NAMALWA (cell line): ENCODE measurements at regions not wholly inside any gene's neighbourhood (a gene's known extent, or its start where the extent isn't known, plus 50 kb on each side); places are given as distances from the start of the nearest gene placed in this dataset.
"Not testable (repeated sequence)": the region's sequence is repeated elsewhere in the genome, so short reads cannot be mapped to it uniquely, and the experiment has no call there.

Source experiments
- DNase-seq: peaks from one replicate; pipeline ENCODE4 v3.0.0-alpha.2; 2015; ENCODE audit warnings: low spot score

DNA sequence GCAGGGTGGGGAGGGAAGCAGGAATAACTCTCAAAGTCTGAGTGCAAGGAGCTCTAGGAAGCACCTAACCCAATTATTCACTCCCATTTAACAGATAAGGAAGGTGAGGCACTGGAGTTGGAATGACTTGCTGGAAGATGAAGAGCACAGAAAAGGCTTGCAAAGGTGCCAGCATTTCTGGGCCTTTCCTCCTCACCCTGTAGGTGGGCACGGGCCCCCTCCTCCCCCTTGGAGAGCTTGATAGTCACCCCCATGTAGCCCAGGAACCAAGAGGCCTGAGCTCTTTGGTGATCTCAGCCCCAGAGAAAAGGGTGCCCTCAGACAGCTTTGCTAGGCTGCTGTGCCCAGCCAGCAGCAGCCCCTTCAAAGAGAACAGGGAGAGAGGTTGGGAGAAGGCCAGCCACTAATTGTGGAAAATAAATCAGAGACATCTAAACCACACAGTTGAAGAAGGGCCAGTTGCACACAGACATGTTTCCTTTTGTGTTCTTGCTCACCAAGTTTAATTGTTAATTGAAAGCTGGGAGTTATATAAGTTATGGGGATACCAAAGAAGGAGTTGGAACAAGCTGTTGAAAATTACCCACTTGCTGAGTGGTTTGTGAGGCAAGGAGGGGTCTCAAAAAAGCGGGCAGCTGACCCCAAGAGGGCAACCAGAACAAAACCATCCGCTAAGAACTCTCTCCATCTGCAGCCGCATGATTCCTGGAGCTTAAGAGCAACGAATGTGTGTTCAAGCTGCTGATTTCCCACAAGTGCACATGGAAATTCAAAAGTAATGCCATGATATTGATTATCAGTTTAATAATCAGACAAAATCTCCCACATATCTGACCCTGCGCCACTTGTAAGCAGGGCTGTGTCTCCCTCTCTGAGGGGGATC, 77.0 kb downstream of the MRPL14 start:
- no peak for DNase-seq

DNA sequence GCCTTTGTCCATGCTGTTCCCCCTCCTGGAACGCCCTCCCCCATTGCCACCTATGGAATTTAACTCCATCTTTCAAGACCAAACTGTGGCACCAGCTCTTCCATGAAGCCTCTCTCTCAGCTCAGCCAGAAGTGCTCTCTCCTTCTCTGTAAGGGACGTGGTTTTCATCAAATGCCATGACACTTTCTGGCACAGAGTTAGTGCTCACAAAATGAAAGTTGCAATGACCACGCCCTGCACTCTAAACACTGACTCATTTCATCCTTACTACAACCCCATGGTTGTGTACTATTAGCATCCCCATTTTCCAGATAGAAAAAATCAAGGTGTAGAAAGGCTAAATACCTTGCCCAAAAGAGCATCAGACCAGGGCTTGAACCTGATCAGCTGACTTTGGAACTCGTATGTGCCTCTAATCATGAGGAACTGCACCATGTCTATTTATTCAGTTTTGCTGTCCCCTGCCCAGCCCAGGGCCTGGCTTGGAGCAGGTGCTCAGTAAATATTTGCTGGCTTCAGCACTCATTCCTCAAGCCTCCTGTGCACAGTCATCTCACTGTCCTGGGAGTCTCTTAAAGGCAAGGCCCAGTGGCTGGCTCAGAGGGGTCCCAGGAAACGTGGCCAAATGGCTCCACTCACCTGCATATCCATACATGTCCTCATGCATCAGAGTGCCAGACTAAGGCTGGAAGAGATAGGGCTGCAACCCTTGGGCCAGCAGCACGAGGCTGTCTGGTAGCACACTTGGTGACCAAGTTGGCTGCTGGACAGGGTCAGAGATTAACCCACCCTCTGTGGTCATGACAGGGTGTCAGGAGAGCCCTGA, 77.9 kb downstream of the MRPL14 start:
- DNase-seq = no peak

DNA sequence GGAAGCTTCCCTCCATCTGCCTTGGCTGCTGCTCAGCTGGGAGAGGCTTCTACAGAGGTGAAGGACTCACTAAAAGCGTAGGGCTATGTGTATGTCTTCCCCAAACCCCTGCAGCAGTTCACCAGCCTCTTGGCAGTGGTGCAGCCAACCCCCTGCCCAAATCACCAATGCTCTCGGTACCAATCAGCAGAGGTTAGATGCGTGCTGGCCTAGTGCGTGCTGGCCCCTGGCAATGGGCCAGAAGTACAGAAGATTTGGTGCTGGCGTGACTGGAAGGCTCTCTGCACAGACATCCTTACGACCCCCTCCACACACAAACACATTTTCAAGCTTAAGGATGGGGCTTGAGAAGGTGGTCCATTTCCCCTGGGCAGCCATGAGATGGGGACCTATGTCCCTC, 79.0 kb downstream of the MRPL14 start:
- no peak for DNase-seq

DNA sequence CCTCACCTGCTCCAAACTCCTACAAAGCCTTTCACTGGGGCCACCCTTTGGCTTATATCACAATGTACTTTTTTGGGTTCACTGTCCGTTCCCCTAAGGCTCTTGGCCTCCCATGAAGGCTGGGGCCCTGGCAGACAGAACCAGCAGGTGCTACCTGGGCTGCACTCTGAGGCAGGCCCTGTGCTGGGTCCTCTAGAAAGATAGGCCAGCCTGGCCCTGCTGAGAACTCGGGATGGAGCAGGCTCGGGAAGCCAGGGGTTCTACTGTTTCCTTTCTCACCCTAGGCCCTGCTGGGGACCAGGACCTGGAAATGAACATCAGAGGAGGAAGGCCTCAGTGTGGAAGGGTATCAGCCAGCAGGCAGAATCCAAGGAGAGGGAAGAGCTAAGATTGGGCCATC, 79.5 kb downstream of the MRPL14 start:
- no peak for DNase-seq

DNA sequence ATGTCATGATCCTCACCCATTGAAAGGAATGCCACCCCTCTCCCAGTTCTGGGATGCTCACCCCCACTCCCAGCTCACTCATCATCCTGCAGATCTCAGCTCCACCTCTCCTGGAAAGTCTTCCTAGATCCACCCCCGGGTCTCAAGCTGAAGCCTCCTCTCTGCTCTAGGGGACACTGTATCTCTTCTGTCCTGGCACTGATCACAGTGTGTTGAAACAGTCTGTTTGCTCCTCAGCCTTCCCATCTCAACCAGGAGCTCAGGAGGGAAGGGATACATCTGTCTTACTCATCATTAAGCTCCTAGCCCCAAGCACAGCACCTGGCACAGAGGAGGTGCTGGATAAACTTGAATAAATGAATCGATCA, 80.1 kb downstream of the MRPL14 start:
- DNase-seq = no peak

DNA sequence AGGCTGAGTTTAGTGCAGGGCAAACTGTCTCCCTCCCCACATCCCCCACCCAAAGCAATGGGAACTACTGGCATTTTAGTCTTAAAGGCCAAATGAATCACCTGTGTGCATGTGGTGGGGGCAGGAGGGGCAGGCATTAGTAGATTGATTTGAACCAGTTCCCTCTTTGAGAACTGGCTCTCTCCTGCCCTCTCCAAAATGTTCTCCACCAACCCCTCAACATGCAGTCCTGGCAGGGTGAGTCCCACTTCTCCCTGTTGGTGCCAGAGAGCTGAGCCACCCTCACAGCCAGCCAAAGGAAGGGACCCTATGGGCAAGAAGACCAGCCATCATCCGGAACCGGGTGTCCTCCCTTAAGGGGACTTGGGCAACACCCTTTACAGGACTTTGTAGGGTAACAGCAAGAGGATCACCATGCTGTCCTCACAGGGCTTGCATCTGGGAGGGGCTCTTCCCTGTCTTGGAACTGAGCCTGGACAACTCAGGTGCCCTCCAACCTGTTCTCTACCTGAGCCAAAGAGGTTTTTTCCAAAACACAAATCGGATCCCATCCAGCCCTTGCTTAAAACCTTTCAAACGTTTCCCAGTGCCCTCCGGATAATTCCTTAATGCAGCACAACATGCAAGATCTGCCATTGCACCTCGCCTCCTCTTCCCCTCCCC, 80.6 kb downstream of the MRPL14 start:
- no peak for DNase-seq

DNA sequence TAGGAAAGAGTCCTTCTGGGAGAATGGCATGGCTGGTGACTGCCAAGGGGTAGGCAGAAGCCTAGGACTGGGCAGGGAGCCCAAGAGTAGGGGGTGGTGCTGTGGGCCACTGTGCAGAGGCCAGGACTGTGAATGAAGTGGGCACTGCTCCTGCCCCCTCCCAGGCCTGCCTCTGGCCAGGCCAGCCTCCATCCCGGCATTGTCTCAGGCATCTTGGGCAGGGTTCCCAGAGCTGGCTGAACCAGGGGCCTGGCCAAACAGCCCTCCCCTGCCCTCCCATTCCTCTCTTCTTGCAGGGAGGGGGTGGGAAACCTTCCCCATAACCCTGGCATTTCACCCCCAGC, 81.6 kb downstream of the MRPL14 start:
- no peak for DNase-seq

DNA sequence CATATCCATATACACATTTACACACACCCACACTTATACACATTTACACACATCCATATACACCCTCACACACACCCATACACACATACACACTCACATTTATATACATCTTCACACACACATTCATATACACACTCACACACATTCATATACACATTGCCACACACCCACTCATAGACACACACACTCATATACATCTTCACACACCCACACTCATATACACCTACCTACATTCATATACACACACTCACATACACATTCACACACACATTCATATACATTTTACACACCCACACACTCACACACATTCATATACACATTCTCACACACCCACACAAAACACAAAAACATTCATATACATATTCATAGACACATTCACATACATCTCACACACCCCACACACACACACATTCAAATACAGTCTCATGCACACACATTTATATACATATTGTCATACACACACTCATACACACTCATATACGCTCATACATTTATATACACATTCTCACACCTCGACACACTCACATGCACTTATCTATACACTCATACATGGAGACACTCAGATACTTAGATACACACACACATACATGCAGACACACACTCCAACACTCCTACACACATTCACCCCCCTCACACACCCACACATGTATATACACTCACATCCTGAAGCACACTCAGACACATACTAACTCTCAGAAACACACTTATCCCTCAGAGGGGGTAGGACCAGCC, 82.1 kb downstream of the MRPL14 start:
- no peak for DNase-seq

DNA sequence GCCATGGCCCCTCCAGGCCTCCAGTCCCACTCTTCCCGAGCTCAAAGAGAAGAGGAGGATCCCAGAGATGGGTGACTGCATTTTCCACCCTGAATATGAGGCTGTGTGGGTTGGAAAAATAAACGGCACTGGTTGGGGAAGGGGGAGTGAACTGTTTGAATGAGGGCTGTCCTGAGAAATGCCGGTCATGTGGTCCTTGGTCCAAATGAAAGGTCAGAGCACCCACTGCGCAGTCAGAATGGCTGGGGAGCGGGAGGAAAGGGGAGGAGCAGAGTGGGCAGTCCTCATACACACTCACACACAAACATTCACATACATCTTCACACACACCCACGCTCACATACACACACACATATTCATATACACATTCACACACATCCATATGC, 83.1 kb downstream of the MRPL14 start:
- no peak for DNase-seq

DNA sequence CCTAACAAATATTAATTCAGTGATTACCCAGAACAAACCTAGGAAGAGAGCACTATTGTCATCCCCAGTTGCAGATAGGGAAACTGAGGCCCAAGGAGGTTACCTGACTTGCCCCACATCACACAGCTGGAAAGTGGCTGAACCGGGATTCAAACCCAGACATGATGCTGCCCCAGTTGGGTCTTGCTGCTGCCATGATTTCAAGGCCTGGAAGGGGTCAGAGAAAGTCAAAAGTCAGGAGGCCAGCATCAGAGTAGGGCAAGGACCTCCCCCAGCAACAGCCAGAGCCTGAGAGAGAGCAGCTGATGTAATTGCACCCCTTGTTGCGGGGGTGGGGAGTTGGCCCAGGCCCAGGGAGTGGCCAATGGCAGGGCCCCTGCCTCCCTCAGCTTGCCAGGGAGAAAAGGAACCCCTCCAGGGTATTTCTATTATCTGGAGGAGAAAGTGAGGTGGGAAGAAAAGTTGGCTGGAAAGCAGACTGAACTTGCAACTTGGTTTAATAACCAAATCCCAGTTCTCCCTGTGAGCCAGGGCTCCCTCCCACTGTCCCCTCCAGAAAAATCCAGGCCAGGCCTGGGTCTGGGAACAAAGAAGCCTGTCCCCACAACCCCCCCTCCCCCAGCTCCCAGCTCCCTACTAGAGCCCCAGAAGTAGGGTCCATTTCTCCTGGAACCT, 83.6 kb downstream of the MRPL14 start:
- no peak for DNase-seq

DNA sequence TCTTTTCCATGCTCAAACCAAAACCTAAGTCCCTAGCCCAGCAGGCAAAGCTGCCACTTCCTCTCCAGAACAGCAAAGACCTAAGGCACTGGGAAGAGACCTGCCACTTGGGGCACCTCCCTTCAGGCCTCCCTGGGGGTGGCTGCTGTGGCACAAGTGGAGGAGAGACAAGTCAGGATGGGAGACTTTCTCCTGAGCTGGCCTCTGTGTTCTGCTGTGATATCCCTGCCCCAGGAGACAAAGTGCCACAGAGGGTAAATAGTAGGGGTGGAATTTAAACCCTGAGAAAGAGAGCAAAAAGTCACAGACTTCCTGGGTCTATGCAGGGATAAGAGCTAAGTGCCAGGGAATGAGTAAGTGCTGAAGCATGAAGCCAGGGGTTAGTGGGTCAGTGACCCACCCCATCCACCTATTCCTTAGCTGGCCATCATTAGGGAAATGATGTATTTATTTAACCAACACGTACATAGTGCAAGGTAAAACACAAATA, 84.2 kb downstream of the MRPL14 start:
- no peak for DNase-seq

DNA sequence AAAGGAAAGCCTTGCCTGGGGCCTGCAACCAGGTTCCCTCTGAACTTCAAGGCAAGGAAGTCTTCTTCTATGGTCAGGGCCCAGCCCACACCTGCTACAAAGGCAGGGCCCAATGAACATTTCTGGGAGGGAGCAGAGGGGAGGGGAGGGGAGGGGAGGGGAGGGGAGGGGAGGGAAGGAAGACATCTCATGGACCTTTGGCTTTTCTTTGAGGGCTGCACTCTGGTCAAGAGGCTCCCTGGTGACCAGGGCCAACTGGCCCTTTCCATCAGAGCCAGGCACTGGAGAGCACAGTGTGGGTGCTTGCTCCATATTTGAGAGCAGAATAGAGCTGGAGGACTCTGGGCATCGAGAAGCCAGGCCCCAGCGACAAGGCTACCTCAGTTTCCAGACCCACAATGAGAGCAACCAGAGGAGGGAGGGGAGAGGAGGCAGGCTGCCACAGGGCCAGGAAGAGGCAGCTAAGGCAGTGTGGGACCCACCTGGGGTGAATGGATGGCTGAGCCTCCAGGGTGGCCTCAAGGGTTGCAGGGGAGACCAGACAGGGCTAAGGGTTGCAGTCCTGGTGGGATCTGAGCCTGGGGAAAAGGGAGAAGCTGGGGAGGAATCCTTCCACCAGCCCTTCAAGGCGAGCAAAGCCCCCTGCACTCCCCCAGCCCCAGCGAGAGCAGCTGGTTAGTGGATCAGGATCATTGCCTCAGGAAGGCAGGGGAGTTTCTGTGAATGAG, 84.8 kb downstream of the MRPL14 start:
- DNase-seq = no peak

DNA sequence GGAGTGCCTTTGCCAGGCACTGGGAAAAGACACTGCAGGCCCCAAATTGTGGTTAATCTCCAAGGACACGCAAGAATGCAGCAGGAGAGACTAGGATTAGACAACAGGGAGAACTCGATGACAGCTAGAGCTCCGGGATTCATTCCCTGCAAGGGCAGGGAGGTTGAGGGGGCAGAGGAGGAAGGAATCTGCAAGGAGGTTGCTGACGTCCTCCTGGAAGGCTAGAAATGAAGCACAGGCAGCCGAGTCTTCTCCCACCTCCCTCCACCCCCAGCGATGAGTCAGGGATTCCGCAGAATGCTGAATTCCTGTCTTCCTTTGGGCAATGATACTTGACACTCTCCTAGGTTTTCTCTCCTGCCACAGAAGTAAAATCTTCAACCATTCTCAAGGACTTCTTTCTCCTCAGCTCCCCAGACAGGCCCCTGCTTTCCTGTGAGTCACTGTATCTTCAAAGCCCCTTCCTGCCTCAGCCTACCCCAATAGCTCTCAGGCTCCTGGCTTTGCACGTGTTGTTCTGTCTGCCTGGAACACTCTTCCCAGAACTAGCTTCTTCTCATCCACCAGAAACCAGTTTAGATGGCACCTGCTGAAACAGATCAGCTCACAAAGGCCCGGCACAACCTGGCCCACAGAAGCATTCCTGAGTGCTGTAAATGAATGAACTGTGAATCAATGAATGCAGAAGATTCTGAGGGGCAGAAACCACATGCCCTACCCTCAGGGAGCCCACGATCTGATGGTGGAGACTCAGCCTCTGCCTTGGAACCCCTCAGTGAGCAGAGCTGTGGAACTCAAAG, 85.6 kb downstream of the MRPL14 start:
- no peak for DNase-seq

DNA sequence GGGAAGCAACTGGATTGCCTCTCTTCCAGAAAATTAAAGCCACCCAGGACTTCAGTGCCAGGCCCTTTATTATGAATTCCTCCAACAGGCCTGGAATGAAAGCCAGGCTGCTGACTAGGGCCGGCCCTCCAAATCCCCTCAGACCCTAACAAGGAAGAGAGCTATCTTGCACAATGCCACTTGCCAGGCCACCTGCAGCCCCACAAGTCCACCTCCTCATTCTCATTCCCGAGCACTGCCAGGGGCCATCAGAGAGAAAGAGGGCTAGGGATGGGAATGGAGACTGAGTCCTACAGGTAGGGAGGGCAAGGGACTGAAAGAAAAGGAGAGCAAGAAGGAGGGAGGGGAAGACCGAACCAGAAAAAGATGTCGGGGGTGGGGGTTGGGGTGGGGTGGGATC, 86.5 kb downstream of the MRPL14 start:
- DNase-seq = no peak

DNA sequence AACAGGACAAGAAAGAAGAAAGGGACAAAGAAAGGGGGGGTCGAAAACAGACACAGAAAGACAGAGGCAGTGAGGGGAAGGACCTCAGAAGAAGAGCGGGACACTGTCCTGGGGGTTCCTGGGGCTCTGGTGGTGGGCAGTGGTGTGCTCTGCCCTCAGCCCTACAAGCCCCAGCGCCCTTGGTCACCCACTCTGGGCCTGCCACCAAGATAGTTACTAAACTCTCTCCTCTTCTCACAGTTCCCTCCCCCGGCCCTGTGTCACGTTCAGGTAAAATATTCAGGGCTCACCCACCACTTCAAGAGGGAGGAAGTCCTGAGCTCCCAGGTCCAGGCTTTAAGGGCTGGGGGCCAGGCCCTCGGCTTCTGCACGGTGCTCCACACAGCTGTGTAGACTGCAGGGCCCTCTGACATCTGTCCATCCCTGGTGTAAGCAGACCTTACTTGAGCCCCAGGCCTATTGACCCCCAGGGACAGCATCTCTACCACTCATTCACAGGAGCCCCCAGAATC, 87.4 kb downstream of the MRPL14 start:
- DNase-seq = no peak

DNA sequence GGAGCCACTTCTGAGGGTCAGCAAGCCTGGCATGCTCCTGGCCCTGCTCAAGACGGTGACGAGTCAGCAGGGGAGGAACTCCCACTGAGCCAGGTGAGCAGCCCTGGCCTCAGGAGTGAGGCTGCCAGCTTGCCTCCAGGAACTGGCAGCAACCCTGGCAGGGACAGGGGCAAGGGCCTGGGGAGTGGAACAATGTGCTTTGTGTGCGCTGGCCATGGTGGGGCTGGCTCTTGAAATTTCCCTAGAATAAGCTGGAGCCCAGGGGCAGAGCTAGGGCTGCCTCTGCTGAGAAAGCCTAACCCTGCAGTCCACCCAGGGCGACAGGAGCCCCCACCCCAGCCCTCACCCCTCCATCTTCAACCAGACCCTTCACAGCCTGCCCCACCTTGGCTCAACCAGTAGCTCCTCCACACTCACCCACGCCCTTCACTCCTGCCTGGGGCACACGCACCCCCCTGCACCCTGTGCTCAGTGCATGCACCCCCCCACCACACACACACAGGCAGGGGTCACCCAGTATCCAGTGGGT, 88.0 kb downstream of the MRPL14 start:
- DNase-seq = no peak

DNA sequence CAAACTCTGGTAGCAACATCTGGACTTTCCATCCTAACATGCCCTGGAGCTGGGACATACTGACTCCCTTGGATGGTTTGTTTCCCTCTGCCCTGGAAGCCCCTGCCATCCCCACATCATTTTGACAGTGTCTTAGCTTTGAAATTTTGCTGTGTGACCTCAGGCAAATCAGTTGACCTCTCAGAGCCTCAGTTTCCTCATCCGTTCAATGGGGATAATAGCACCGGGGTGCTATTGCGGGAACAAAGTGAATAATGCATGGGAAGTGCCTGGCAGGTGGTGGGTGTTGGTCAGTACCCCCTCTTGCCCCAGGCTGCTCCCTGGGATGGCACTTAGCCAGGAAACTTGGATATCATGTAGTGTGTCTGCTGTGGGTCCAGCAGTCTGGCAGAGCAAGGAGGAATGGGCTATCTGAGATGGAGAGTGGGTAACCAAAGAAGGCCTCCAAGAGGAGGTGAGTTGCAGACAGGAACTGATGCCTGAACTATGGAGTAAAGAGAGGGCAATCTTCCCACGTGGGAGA, 88.6 kb downstream of the MRPL14 start:
- DNase-seq = no peak

DNA sequence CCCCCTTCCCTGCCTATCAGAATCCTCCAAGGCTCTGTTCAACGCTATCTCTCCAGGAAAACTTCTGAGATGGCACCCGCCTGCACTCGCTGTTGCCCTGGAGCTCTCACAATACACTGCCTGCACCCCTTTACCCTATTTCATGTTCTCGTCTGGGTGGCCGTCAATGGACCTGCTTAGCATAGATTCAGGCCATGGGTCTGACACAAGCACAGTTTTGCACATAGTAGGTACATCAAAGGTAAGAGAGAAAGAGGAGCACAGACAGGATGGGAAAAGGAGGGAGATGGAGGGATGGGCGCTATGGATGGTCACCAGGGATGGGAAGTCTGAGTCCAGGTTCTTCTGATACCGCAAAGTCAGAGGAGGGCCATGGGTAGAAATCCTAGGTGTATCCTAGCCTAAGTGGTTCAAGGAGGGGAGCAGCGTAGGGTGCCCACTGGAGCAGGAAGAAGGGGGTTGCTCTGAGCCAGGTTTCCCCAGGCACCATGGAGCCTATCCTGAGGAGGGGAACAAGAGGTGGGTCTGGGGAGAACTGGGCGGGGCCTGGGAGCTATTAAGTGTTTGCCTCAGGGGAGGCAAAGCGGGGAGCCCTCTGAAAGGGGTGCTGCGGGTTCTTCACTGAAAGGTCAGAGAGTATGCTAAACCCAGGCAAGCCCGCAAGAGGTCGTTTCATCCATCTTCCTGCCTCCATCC, 89.3 kb downstream of the MRPL14 start:
- no peak for DNase-seq

DNA sequence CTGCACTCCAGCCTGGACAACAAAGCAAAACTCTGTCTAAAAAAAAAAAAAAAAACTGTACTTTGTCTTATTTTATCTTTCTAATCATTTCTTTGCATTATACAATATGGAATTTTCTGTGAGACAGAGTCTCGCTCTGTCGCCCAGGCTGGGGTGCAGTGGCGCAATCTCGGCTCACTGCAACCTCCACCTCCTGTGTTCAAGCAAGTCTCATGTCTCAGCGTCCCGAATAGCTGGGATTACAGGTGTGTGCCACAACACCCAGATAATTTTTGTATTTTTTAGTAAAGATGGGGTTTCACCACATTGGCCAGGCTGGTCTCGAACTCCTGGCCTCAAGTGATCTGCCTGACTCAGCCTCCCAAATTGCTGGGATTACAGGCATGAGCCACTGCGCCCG, 90.0 kb downstream of the MRPL14 start:
- DNase-seq = not testable (repeated sequence)
